K562 (cell line): ENCODE measurements at regions not wholly inside any gene's neighbourhood (a gene's known extent, or its start where the extent isn't known, plus 50 kb on each side); places are given as distances from the start of the nearest gene placed in this dataset.

Experiments used
- ARHGAP35 ChIP-seq: fragments of 450-650 bp; IDR thresholded peaks from 2 replicates; pipeline ENCODE4 v1.6.1; 2018; ENCODE audit not compliant: partially characterized antibody
- ARID4B ChIP-seq: sonication (generic); formaldehyde crosslinking; IDR thresholded peaks from 2 replicates; pipeline ENCODE4 v1.8.0; 2022; ENCODE audit warnings: mild to moderate bottlenecking, missing genetic modification reagents
- BMI1 ChIP-seq: fragments of 150-350 bp; IDR thresholded peaks from 2 replicates; pipeline ENCODE4 v1.6.1; 2014; ENCODE audit warnings: low read length
- FOXJ2 ChIP-seq: fragments of 200-800 bp; sonication (Bioruptor generic); IDR thresholded peaks from 2 replicates; pipeline ENCODE4 v1.6.1; 2016; ENCODE audit warnings: missing genetic modification characterization, missing compliant biosample characterization
- GTF2F1 ChIP-seq: IDR thresholded peaks from 2 replicates; pipeline ENCODE4 v1.6.1; 2011; ENCODE audit warnings: low read depth, low read length, improper control_type of control experiment
- HMG20A ChIP-seq: fragments of 450-650 bp; formaldehyde crosslinking; conservative IDR thresholded peaks from 2 replicates; pipeline ENCODE4 v1.4.0; 2020; ENCODE audit warnings: mild to moderate bottlenecking, mixed read lengths
- HSF4 ChIP-seq: fragments of 250-450 bp; sonication (Bioruptor Pico); IDR thresholded peaks from 2 replicates; pipeline ENCODE4 v2.1.2; 2022; ENCODE audit warnings: mild to moderate bottlenecking, moderate library complexity, borderline replicate concordance
- MTF1 ChIP-seq: fragments of 250-450 bp; sonication (Bioruptor Pico); IDR thresholded peaks from 2 replicates; pipeline ENCODE4 v1.9.0; 2021; ENCODE audit warnings: moderate library complexity, mild to moderate bottlenecking, inconsistent platforms, borderline replicate concordance
- PHF21A ChIP-seq: fragments of 450-650 bp; IDR thresholded peaks from 2 replicates; pipeline ENCODE4 v1.6.1; 2017; ENCODE audit warnings: low read depth, borderline replicate concordance
- SRSF1 ChIP-seq: fragments of 200-400 bp; formaldehyde crosslinking; IDR thresholded peaks from 2 replicates; pipeline ENCODE4 v1.6.1; 2017; ENCODE audit warnings: mild to moderate bottlenecking, low read depth, low read length, moderate library complexity
- XRCC3 ChIP-seq: fragments of 450-650 bp; IDR thresholded peaks from 2 replicates; pipeline ENCODE4 v1.6.1; 2017; ENCODE audit warnings: mild to moderate bottlenecking, moderate library complexity
- ZKSCAN1 ChIP-seq: fragments of 150-350 bp; IDR thresholded peaks from 2 replicates; pipeline ENCODE4 v1.6.1; 2016; ENCODE audit warnings: low read depth, low read length
- ZNF586 ChIP-seq: fragments of 450-650 bp; formaldehyde crosslinking; conservative IDR thresholded peaks from 2 replicates; pipeline ENCODE4 v1.4.0; 2020; ENCODE audit warnings: mild to moderate bottlenecking, moderate library complexity
- ZNF75A ChIP-seq: fragments of 450-650 bp; formaldehyde crosslinking; IDR thresholded peaks from 2 replicates; pipeline ENCODE4 v1.4.0; 2020; ENCODE audit warnings: mild to moderate bottlenecking
- ZNF76 ChIP-seq: fragments of 250-450 bp; sonication (Bioruptor Pico); IDR thresholded peaks from 2 replicates; pipeline ENCODE4 v1.4.0; 2020; ENCODE audit warnings: mild to moderate bottlenecking, moderate library complexity, borderline replicate concordance

- TF ChIP-seq FOXJ2 (tag) (no peak), ARID4B (CRISPR knock-in tag) (no peak; the same call in 1 of the 2 replicates), MTF1 (CRISPR knock-in tag) (no peak), ZNF76 (CRISPR knock-in tag) (no peak), BMI1 (no peak), HSF4 (CRISPR knock-in tag) (no peak), GTF2F1 (no peak), XRCC3 (no peak), HMG20A (CRISPR knock-in tag) (no peak), ZKSCAN1 (no peak), PHF21A (no peak), SRSF1 (no peak), ZNF75A (CRISPR knock-in tag) (no peak), ZNF586 (CRISPR knock-in tag) (no peak), ARHGAP35 (no peak)
These were observed 114.3 kb downstream of the VSIG4 start (continued) for GRCh38 chrX:65925592-65925991.
